ENCODE measurements at regions not wholly inside any gene's neighbourhood (a gene's known extent, or its start where the extent isn't known, plus 50 kb on each side); places are given as distances from the start of the nearest gene placed in this dataset.
A peak's percentile ranks its signal among the peaks of the same experiment; 100 is the strongest.

- Histone ChIP-seq H3K27ac (ENCODE audit: control insufficient read depth, insufficient read depth) (no peak overlapping the region), H3K79me2 (ENCODE audit: control insufficient read depth, insufficient read depth, low read length) (no peaks in the 10 kb centered on the region), H3K27me3 (replicated peaks in 1 of 2; ENCODE audit: control insufficient read depth in 2 of 2, insufficient read depth in 2 of 2, low read length in 1 of 2) (no peaks in the 10 kb centered on the region), H3K9ac (ENCODE audit: control insufficient read depth, insufficient read depth, low read length) (no peak overlapping the region), H3K4me2 (ENCODE audit: control insufficient read depth, insufficient read depth) (no peak overlapping the region), H2AFZ (ENCODE audit: control insufficient read depth, low read depth, low read length) (no peak overlapping the region), H3K4me1 (ENCODE audit: control insufficient read depth, insufficient read depth, low read length) (no peaks in the 10 kb centered on the region), H4K20me1 (ENCODE audit: control insufficient read depth, insufficient read depth) (no peaks in the 10 kb centered on the region), H3K9me3 (replicated peaks; ENCODE audit: control insufficient read depth, insufficient read depth, low read length) (no peaks in the 10 kb centered on the region), H3K36me3 (ENCODE audit: control insufficient read depth in 2 of 2, insufficient read depth in 2 of 2, low read length in 1 of 2) (no peaks in the 10 kb centered on the region), H3K4me3 (no peak overlapping the region)
- ChIA-PET RAD21 (ENCODE audit: unreplicated experiment) (no interaction called here), CTCF (no interaction called here), SMC1A (ENCODE audit: uncharacterized antibody, unreplicated experiment) (no interaction called here), POLR2A (no interaction called here)
- TF ChIP-seq RAD51 (IDR thresholded peaks at IDR 0.05) (peak; percentile 26; the same call in 1 of the 2 replicates), SMAD5 (IDR thresholded peaks at IDR 0.05; ENCODE audit: low read depth) (no peak), ASH2L (IDR thresholded peaks at IDR 0.05; ENCODE audit: borderline replicate concordance, low read depth) (no peak), GABPA (IDR thresholded peaks at IDR 0.05; ENCODE audit: low read depth) (no peak), REST (IDR thresholded peaks at IDR 0.05; ENCODE audit: low read depth, low read length) (no peak), NR2F1 (conservative IDR thresholded peaks at IDR 0.05) (no peak)
- TF ChIP-seq, protein P1, sequence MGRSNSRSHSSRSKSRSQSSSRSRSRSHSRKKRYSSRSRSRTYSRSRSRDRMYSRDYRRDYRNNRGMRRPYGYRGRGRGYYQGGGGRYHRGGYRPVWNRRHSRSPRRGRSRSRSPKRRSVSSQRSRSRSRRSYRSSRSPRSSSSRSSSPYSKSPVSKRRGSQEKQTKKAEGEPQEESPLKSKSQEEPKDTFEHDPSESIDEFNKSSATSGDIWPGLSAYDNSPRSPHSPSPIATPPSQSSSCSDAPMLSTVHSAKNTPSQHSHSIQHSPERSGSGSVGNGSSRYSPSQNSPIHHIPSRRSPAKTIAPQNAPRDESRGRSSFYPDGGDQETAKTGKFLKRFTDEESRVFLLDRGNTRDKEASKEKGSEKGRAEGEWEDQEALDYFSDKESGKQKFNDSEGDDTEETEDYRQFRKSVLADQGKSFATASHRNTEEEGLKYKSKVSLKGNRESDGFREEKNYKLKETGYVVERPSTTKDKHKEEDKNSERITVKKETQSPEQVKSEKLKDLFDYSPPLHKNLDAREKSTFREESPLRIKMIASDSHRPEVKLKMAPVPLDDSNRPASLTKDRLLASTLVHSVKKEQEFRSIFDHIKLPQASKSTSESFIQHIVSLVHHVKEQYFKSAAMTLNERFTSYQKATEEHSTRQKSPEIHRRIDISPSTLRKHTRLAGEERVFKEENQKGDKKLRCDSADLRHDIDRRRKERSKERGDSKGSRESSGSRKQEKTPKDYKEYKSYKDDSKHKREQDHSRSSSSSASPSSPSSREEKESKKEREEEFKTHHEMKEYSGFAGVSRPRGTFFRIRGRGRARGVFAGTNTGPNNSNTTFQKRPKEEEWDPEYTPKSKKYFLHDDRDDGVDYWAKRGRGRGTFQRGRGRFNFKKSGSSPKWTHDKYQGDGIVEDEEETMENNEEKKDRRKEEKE (IDR thresholded peaks at IDR 0.05): no peak
- no peak for FAIRE-seq
- DNase-seq (ENCODE audit: low read depth, low spot score): no peak
- 4% methylated on average over 4 of the region's 4 CpGs for WGBS (ENCODE audit: insufficient coverage, insufficient replicate concordance, low lambda C conversion rate, missing lambda C conversion rate)
- BruUV-seq (replicated peaks): no TSS peak
- ATAC-seq: no peak
- in situ Hi-C loops (cut with MboI) (no loop called here), intact Hi-C loops (cut with micrococcal nuclease; ENCODE audit: unreplicated experiment) (no loop called here)
Measured at GRCh38 chr3:88534534-88534933, 384.8 kb downstream of the C3orf38 start.

Measured in GM12878 (cell line).